Eye (tissue), 1 donor: ENCODE measurements at regions not wholly inside any gene's neighbourhood (a gene's known extent, or its start where the extent isn't known, plus 50 kb on each side); places are given as distances from the start of the nearest gene placed in this dataset.
"Not testable (repeated sequence)": the region's sequence is repeated elsewhere in the genome, so short reads cannot be mapped to it uniquely, and the experiment has no call there.

ENCODE experiments used
- DNase-seq: peaks from one replicate; pipeline ENCODE4 v3.0.0-alpha.2; 2015

GRCh38 chr5:96198356-96199058 is 234.5 kb downstream of the PCSK1 start:
- no peak for DNase-seq

- not testable (repeated sequence) for DNase-seq
Observed at GRCh38 chr5:96197767-96198166, 235.3 kb downstream of the PCSK1 start.

- DNase-seq: no peak
Observed at GRCh38 chr5:96197347-96197746, 235.7 kb upstream of the ELL2 start.

- DNase-seq: no peak
Observed at GRCh38 chr5:96196890-96197289, 235.2 kb upstream of the ELL2 start.

- no peak for DNase-seq
Observed at GRCh38 chr5:96196407-96196806, 234.8 kb upstream of the ELL2 start.

GRCh38 chr5:96195123-96195522 is 233.5 kb upstream of the ELL2 start:
- DNase-seq: no peak

- no peak for DNase-seq
Observed at GRCh38 chr5:96194593-96194992, 232.9 kb upstream of the ELL2 start.

- DNase-seq: no peak
Observed at GRCh38 chr5:96193946-96194345, 232.3 kb upstream of the ELL2 start.

GRCh38 chr5:96189987-96190386 is 228.3 kb upstream of the ELL2 start:
- DNase-seq: no peak

GRCh38 chr5:96189028-96189826 is 227.6 kb upstream of the ELL2 start:
- no peak for DNase-seq

GRCh38 chr5:96187309-96188027 is 225.8 kb upstream of the ELL2 start:
- DNase-seq: no peak

GRCh38 chr5:96184510-96184909 is 222.9 kb upstream of the ELL2 start:
- not testable (repeated sequence) for DNase-seq

GRCh38 chr5:96180684-96181435 is 219.2 kb upstream of the ELL2 start:
- DNase-seq: no peak

GRCh38 chr5:96177303-96177869 is 215.7 kb upstream of the ELL2 start:
- DNase-seq: peak; percentile 41

- DNase-seq: no peak
Observed at GRCh38 chr5:96176022-96176421, 214.4 kb upstream of the ELL2 start.

GRCh38 chr5:96175090-96175489 is 213.4 kb upstream of the ELL2 start:
- no peak for DNase-seq

- DNase-seq: no peak
Observed at GRCh38 chr5:96173366-96173765, 211.7 kb upstream of the ELL2 start.

GRCh38 chr5:96172436-96172835 is 210.8 kb upstream of the ELL2 start:
- no peak for DNase-seq

- DNase-seq: not testable (repeated sequence)
Observed at GRCh38 chr5:96171973-96172372, 210.3 kb upstream of the ELL2 start.

GRCh38 chr5:96170481-96171125 is 209.0 kb upstream of the ELL2 start:
- not testable (repeated sequence) for DNase-seq

- not testable (repeated sequence) for DNase-seq
Observed at GRCh38 chr5:96168833-96169232, 207.2 kb upstream of the ELL2 start.

GRCh38 chr5:96159043-96159442 is 197.4 kb upstream of the ELL2 start:
- DNase-seq: no peak
